ENCODE measurements at regions not wholly inside any gene's neighbourhood (a gene's known extent, or its start where the extent isn't known, plus 50 kb on each side); places are given as distances from the start of the nearest gene placed in this dataset.

- TF ChIP-seq, protein P1, sequence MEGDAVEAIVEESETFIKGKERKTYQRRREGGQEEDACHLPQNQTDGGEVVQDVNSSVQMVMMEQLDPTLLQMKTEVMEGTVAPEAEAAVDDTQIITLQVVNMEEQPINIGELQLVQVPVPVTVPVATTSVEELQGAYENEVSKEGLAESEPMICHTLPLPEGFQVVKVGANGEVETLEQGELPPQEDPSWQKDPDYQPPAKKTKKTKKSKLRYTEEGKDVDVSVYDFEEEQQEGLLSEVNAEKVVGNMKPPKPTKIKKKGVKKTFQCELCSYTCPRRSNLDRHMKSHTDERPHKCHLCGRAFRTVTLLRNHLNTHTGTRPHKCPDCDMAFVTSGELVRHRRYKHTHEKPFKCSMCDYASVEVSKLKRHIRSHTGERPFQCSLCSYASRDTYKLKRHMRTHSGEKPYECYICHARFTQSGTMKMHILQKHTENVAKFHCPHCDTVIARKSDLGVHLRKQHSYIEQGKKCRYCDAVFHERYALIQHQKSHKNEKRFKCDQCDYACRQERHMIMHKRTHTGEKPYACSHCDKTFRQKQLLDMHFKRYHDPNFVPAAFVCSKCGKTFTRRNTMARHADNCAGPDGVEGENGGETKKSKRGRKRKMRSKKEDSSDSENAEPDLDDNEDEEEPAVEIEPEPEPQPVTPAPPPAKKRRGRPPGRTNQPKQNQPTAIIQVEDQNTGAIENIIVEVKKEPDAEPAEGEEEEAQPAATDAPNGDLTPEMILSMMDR (IDR thresholded peaks at IDR 0.05 in 2 of 3, conservative IDR thresholded peaks at IDR 0.05 in 1 of 3; ENCODE audit: insufficient read depth in 2 of 3, low read depth in 1 of 3, low read length in 3 of 3): no peak
- TF ChIP-seq HNRNPL (IDR thresholded peaks at IDR 0.05; ENCODE audit: low read depth, low read length): no peak
- no peak for TF ChIP-seq TBL1XR1 (IDR thresholded peaks at IDR 0.05; ENCODE audit: low read length in 2 of 2)
- no peak for TF ChIP-seq UBTF (IDR thresholded peaks at IDR 0.05; ENCODE audit: borderline replicate concordance in 1 of 2, low read depth in 2 of 2, low read length in 2 of 2)
- no peak for TF ChIP-seq EZH2 (IDR thresholded peaks at IDR 0.05; ENCODE audit: borderline replicate concordance, low read depth, low read length)
- TF ChIP-seq MIER1 (IDR thresholded peaks at IDR 0.05; ENCODE audit: low read depth): no peak
- TF ChIP-seq ZBTB5 (IDR thresholded peaks at IDR 0.05): no peak
- TF ChIP-seq MAFF (IDR thresholded peaks at IDR 0.05; ENCODE audit: low read length): no peak
- no peak for TF ChIP-seq E4F1 (CRISPR knock-in tag; IDR thresholded peaks at IDR 0.05; ENCODE audit: borderline replicate concordance)
Measured at GRCh38 chr1:190551638-190552037, 74.0 kb upstream of the BRINP3 start.
